ENCODE measurements at regions not wholly inside any gene's neighbourhood (a gene's known extent, or its start where the extent isn't known, plus 50 kb on each side); places are given as distances from the start of the nearest gene placed in this dataset.

GRCh38 chr3:137264843-137265330 lies 307.1 kb downstream of the IL20RB start:
- TF ChIP-seq POLR2A (IDR thresholded peaks at IDR 0.05; ENCODE audit: low read length) (no peak), GATA1 (IDR thresholded peaks at IDR 0.05; ENCODE audit: low read depth, low read length) (no peak)
